Body of pancreas (tissue), 4 donors: ENCODE measurements at regions not wholly inside any gene's neighbourhood (a gene's known extent, or its start where the extent isn't known, plus 50 kb on each side); places are given as distances from the start of the nearest gene placed in this dataset.

ENCODE experiments used
- ATAC-seq: fragments of 150-250 bp; one replicate; pipeline ENCODE4 v1.9.1; 2016
- DNase-seq, 4 donors: peaks; one replicate each; pipeline ENCODE4 v3.0.0-alpha.2; 2019
- H3K27ac ChIP-seq, 4 donors: fragments of 200-600 bp; sonication (generic); 1 replicate in 3 of 4; 2 replicates in 1 of 4; pipeline versions ENCODE4 v1.5.1 to v1.6.1; 2016 to 2019; ENCODE audit warnings: mild to moderate bottlenecking in 1 of 4, mixed read lengths in 1 of 4, moderate library complexity in 1 of 4
- H3K27me3 ChIP-seq, 2 donors: fragments of 200-600 bp; sonication (generic); one replicate each; pipeline ENCODE4 v1.6.0; 2016; ENCODE audit warnings: mild to moderate bottlenecking in 1 of 2
- H3K36me3 ChIP-seq, 2 donors: fragments of 200-600 bp; sonication (generic); replicated peaks in 1 of 2; 2 replicates each; pipeline ENCODE4 v1.5.1; 2016; ENCODE audit warnings: low read depth in 2 of 2; ENCODE audit not compliant: insufficient read depth in 1 of 2
- H3K4me1 ChIP-seq: fragments of 200-600 bp; sonication (generic); one replicate; pipeline ENCODE4 v1.6.0; 2016
- H3K4me3 ChIP-seq, 2 donors: fragments of 200-600 bp; sonication (generic); 1 replicate in 1 of 2; 2 replicates in 1 of 2; pipeline ENCODE4 v1.5.1; 2016 to 2019
- H3K9me3 ChIP-seq, 3 donors: fragments of 200-600 bp; sonication (generic); 1 replicate in 2 of 3; 2 replicates in 1 of 3; pipeline ENCODE4 v1.5.1; 2016
- POLR2A ChIP-seq, 3 donors: fragments of 450-650 bp; IDR thresholded peaks; one replicate each; pipeline ENCODE4 v1.6.1; 2016; ENCODE audit warnings: antibody characterized with exemption in 3 of 3, mild to moderate bottlenecking in 2 of 3
- WGBS, 2 donors: methylation state at CpG; one replicate each; pipeline ENCODE4 v1.1.5; 2017; 5-methylcytosine and 5-hydroxymethylcytosine counted together
- intact Hi-C: fragments of 100-400 bp; cut with DNase I; formaldehyde crosslinking; loops from one replicate; pipeline ENCODE4 v1.15.1; 2023
- TF ChIP-seq, protein P1 (sequence below), 7 experiments: fragments of 450-650 bp in 4 of 7; fragments of 200-600 bp in 3 of 7; sonication (generic) in 3 of 7; IDR thresholded peaks; one replicate each; pipeline ENCODE4 v1.5.1; 2016 to 2019; ENCODE audit warnings: antibody characterized with exemption in 7 of 7

DNA sequence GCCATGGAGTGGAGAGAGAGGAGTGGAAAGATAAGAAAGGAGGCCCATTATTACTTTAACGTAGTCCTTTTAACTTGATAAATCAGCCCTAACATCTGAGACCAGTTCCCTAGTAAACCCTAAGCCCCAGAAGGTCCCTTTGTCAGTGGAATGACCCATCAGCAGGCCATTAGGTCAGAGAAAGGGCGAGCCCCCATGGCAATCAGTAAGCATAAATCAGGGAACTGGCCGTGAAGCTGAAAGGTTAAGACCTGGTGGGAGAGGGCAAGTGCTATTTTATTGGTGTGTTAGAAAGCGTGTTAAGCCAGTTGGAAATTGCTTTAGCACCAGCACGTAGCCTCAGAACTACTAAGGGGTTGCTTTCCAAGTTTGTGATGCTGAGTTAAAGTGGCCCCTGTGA is 708.0 kb downstream of the BCL11B start:
- 32 to 34% methylated on average over 5 of the region's 5 CpGs for WGBS, 2 donors
- Histone ChIP-seq H3K36me3 (no peaks in the 10 kb centered on the region), H3K27me3 (no peaks in the 10 kb centered on the region), H3K4me1 (no peaks in the 10 kb centered on the region), H3K9me3 (no peaks in the 10 kb centered on the region), H3K4me3 (no peak overlapping the region), H3K27ac (no peak overlapping the region)
- DNase-seq (no peak), ATAC-seq (no peak)
- intact Hi-C loops, result no loop called here
- no peak for TF ChIP-seq POLR2A (IDR thresholded peaks at IDR 0.05)
- TF ChIP-seq, protein P1, sequence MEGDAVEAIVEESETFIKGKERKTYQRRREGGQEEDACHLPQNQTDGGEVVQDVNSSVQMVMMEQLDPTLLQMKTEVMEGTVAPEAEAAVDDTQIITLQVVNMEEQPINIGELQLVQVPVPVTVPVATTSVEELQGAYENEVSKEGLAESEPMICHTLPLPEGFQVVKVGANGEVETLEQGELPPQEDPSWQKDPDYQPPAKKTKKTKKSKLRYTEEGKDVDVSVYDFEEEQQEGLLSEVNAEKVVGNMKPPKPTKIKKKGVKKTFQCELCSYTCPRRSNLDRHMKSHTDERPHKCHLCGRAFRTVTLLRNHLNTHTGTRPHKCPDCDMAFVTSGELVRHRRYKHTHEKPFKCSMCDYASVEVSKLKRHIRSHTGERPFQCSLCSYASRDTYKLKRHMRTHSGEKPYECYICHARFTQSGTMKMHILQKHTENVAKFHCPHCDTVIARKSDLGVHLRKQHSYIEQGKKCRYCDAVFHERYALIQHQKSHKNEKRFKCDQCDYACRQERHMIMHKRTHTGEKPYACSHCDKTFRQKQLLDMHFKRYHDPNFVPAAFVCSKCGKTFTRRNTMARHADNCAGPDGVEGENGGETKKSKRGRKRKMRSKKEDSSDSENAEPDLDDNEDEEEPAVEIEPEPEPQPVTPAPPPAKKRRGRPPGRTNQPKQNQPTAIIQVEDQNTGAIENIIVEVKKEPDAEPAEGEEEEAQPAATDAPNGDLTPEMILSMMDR (IDR thresholded peaks at IDR 0.05), result no peak

DNA sequence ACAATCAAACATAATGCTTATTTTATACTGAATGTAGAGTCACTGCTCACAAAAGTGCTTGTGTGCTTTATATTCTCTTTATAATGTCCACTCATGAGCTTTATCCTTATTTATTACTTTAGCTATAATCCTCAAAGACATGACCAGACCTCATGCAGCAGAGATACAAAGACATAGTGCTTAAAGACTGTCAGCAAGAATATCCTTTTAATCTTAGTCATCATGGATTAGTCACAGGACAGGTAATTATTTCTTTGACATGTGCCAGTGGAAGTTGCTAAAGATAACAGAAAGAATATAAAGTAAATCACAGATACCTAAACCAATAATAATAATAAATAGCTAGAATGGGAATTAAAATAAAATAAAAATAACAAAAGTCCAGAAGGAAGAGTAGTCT is 707.5 kb downstream of the BCL11B start:
- no peaks in the 10 kb centered on the region for H3K27me3 ChIP-seq
- no peaks in the 10 kb centered on the region for H3K4me1 ChIP-seq
- H3K27ac ChIP-seq, result no peak overlapping the region
- ATAC-seq, result no peak
- no peaks in the 10 kb centered on the region for H3K9me3 ChIP-seq
- intact Hi-C loops, result no loop called here
- no peak for DNase-seq
- H3K36me3 ChIP-seq, result no peaks in the 10 kb centered on the region
- no peak for TF ChIP-seq POLR2A (IDR thresholded peaks at IDR 0.05)
- TF ChIP-seq, protein P1 (IDR thresholded peaks at IDR 0.05), result no peak
- H3K4me3 ChIP-seq, result no peak overlapping the region

DNA sequence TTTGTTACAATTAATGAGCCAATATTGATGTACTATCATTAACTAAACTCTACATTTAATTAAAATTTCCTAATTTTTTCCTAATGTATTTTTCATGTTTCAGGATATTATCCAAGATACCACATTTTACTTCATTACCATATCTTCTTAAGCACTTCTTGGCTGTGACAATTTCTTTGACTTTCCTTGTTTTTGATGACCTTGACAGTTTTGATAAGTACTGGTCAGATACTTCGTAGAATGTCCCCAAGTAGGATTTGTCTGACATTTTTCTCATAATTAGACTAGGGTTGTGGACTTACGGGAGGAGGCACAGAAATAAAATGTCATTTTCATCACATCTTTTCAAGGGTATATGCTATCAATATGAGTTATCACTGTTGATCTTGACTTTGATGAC is 700.9 kb downstream of the BCL11B start:
- Histone ChIP-seq H3K27me3 (no peaks in the 10 kb centered on the region), H3K36me3 (no peaks in the 10 kb centered on the region), H3K9me3 (no peaks in the 10 kb centered on the region), H3K4me3 (no peak overlapping the region), H3K27ac (no peak overlapping the region), H3K4me1 (no peaks in the 10 kb centered on the region)
- intact Hi-C loops, result no loop called here
- ATAC-seq, result no peak
- no peak for TF ChIP-seq POLR2A (IDR thresholded peaks at IDR 0.05)
- TF ChIP-seq, protein P1 (IDR thresholded peaks at IDR 0.05), result no peak
- WGBS, 2 donors, result 56 to 64% methylated on average over 2 of the region's 2 CpGs
- no peak for DNase-seq

DNA sequence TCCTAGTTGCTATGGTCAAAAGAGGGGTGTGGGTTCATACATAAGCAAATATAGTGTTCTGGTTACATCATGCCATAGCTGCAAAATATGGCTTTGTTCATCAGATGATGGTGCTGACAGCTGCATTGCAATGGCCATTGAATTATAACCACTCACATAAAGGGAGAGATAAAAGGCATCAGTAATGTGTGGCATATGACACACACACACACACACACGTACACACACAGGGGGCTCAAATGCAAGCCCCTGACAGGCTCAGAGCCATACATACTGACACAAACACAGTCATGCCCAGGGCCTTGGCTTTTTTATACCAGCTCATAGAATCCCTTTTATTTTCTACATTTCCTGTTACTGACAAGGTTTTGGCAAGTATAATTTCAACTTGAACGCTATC is 698.9 kb downstream of the BCL11B start:
- no peak for DNase-seq
- intact Hi-C loops, result no loop called here
- Histone ChIP-seq H3K36me3 (no peaks in the 10 kb centered on the region), H3K9me3 (no peaks in the 10 kb centered on the region), H3K27ac (no peak overlapping the region), H3K4me3 (no peak overlapping the region), H3K27me3 (no peaks in the 10 kb centered on the region), H3K4me1 (no peaks in the 10 kb centered on the region)
- ATAC-seq, result no peak
- TF ChIP-seq POLR2A (IDR thresholded peaks at IDR 0.05), result no peak
- TF ChIP-seq, protein P1 (IDR thresholded peaks at IDR 0.05), result no peak
- 46 to 59% methylated on average over 2 of the region's 2 CpGs for WGBS, 2 donors

DNA sequence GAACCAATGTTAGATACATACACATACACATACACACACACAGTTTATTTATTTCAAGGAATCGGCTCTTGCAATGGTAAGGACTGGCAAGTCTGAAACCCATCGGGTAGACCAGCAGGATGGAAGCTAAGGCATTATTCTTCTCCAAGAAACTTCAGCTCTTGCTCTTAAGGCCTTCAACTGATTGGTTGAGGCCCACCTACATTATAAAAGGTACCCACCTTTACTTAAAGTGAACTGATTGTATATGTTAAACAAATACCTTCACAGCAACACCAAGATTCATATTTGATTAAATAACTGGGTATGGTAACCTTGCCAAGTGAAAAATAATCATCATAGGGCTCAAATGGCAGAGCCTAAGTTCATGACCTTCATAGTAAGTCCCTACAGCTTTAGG is 695.5 kb downstream of the BCL11B start:
- Histone ChIP-seq H3K4me3 (no peak overlapping the region), H3K36me3 (no peaks in the 10 kb centered on the region), H3K27me3 (no peaks in the 10 kb centered on the region), H3K4me1 (no peaks in the 10 kb centered on the region), H3K9me3 (no peaks in the 10 kb centered on the region), H3K27ac (no peak overlapping the region)
- 61 to 71% methylated on average over 2 of the region's 2 CpGs for WGBS, 2 donors
- no peak for ATAC-seq
- TF ChIP-seq, protein P1 (IDR thresholded peaks at IDR 0.05), result no peak
- TF ChIP-seq POLR2A (IDR thresholded peaks at IDR 0.05), result no peak
- no peak for DNase-seq
- intact Hi-C loops, result no loop called here
